Calu3 (cell line): ENCODE measurements at regions not wholly inside any gene's neighbourhood (a gene's known extent, or its start where the extent isn't known, plus 50 kb on each side); places are given as distances from the start of the nearest gene placed in this dataset.

ENCODE experiments used
- BruUV-seq: library from RNA; stranded (reverse); fragments of 400-500 nt; replicated peaks from 2 replicates; lab custom pipeline; 2021; lab: Mats Ljungman, UMichigan
- CTCF ChIA-PET: fragments of 300-600 bp; sonication (Branson Sonifier 250); formaldehyde crosslinking; loops from one replicate; lab custom pipeline; 2022; ENCODE audit warnings: antibody characterized with exemption; lab: Charles Lee
- DNase-seq: peaks from one replicate; pipeline ENCODE4 v3.0.0; 2022
- H3K27ac Mint-ChIP-seq: one replicate; pipeline ENCODE4 v1.8.0; 2022; ENCODE audit warnings: mixed read lengths; ENCODE audit not compliant: unreplicated experiment
- H3K27me3 Mint-ChIP-seq: one replicate; pipeline ENCODE4 v1.8.0; 2022; ENCODE audit warnings: mixed read lengths; ENCODE audit not compliant: unreplicated experiment
- H3K36me3 Mint-ChIP-seq: one replicate; pipeline ENCODE4 v1.8.0; 2022; ENCODE audit warnings: mild to moderate bottlenecking, moderate library complexity, mixed read lengths; ENCODE audit not compliant: insufficient read depth, unreplicated experiment
- H3K4me1 Mint-ChIP-seq: one replicate; pipeline ENCODE4 v1.8.0; 2022; ENCODE audit warnings: mild to moderate bottlenecking, low read depth, mixed read lengths; ENCODE audit not compliant: unreplicated experiment
- H3K4me3 Mint-ChIP-seq: one replicate; pipeline ENCODE4 v1.8.0; 2022; ENCODE audit warnings: mild to moderate bottlenecking, low read depth, moderate library complexity, mixed read lengths; ENCODE audit not compliant: unreplicated experiment
- H3K9me3 Mint-ChIP-seq: one replicate; pipeline ENCODE4 v1.8.0; 2022; ENCODE audit warnings: low read depth, mixed read lengths; ENCODE audit not compliant: unreplicated experiment
- CTCF ChIP-seq: fragments of 200-600 bp; IDR thresholded peaks from one replicate; pipeline ENCODE4 v1.8.0; 2022; ENCODE audit warnings: antibody characterized with exemption; ENCODE audit not compliant: unreplicated experiment
- intact Hi-C: fragments of 100-400 bp; cut with micrococcal nuclease; formaldehyde crosslinking; loops from one replicate; pipeline ENCODE4 v1.10.0; 2022; ENCODE audit not compliant: unreplicated experiment

GRCh38 chr3:187925326-187925725, 180.1 kb upstream of the BCL6 start:
- no TSS peak for BruUV-seq
- no peak for DNase-seq
- no peak for TF ChIP-seq CTCF
- Mint-ChIP-seq H3K9me3 (peaks cover 3% of the 10 kb centered on the region), H3K27ac (no peak overlapping the region), H3K4me1 (peaks cover 8% of the 10 kb centered on the region), H3K36me3 (no peaks in the 10 kb centered on the region), H3K27me3 (no peaks in the 10 kb centered on the region), H3K4me3 (no peak overlapping the region)
- CTCF ChIA-PET = no interaction called here
- intact Hi-C loops = no loop called here

- Mint-ChIP-seq H3K36me3 (no peaks in the 10 kb centered on the region), H3K27ac (no peak overlapping the region), H3K4me3 (no peak overlapping the region), H3K9me3 (peaks cover 3% of the 10 kb centered on the region), H3K4me1 (peaks cover 4% of the 10 kb centered on the region), H3K27me3 (no peaks in the 10 kb centered on the region)
- intact Hi-C loops = no loop called here
- DNase-seq = no peak
- no TSS peak for BruUV-seq
- CTCF ChIA-PET = interaction anchor here (0.7 kb wide), 1 partner anchor 131 kb away, joined by 4 read pairs; no protein-coding TSS in a partner anchor
- TF ChIP-seq CTCF = no peak
Observed at GRCh38 chr3:187926620-187927019, 181.4 kb upstream of the BCL6 start.

GRCh38 chr3:187927565-187927964, 182.3 kb upstream of the BCL6 start:
- intact Hi-C loops = no loop called here
- no peaks in the 10 kb centered on the region for H3K27me3 Mint-ChIP-seq
- H3K36me3 Mint-ChIP-seq = no peaks in the 10 kb centered on the region
- H3K27ac Mint-ChIP-seq = no peak overlapping the region
- no peak for DNase-seq
- H3K4me1 Mint-ChIP-seq = no peaks in the 10 kb centered on the region
- no TSS peak for BruUV-seq
- H3K4me3 Mint-ChIP-seq = no peak overlapping the region
- no peak for TF ChIP-seq CTCF
- CTCF ChIA-PET = no interaction called here
- H3K9me3 Mint-ChIP-seq = peaks cover 3% of the 10 kb centered on the region

GRCh38 chr3:187929112-187929816, 184.0 kb upstream of the BCL6 start:
- no TSS peak for BruUV-seq
- intact Hi-C loops = no loop called here
- CTCF ChIA-PET = interaction anchor here (1.1 kb wide), 1 partner anchor 11 kb away, joined by 3 read pairs; no protein-coding TSS in a partner anchor
- peaks cover 3% of the 10 kb centered on the region for H3K9me3 Mint-ChIP-seq
- no peak overlapping the region for H3K4me3 Mint-ChIP-seq
- no peaks in the 10 kb centered on the region for H3K4me1 Mint-ChIP-seq
- TF ChIP-seq CTCF = no peak
- H3K27ac Mint-ChIP-seq = no peak overlapping the region
- no peaks in the 10 kb centered on the region for H3K36me3 Mint-ChIP-seq
- no peaks in the 10 kb centered on the region for H3K27me3 Mint-ChIP-seq
- DNase-seq = no peak
